Common myeloid progenitor, CD34-positive (primary cell): ENCODE measurements at regions not wholly inside any gene's neighbourhood (a gene's known extent, or its start where the extent isn't known, plus 50 kb on each side); places are given as distances from the start of the nearest gene placed in this dataset.
A peak's percentile ranks its signal among the peaks of the same experiment; 100 is the strongest.

ENCODE experiments used
- CTCF ChIA-PET: fragments of 350-600 bp; sonication (Branson Sonifier 250); formaldehyde crosslinking; loops from one replicate; lab custom pipeline; 2021; ENCODE audit warnings: antibody characterized with exemption; lab: Charles Lee
- POLR2A ChIA-PET: fragments of 350-600 bp; sonication (Branson Sonifier 250); formaldehyde crosslinking; loops from one replicate; lab custom pipeline; 2021; ENCODE audit warnings: antibody characterized with exemption; lab: Charles Lee
- DNase-seq, 3 donors: peaks; one replicate each; pipeline versions ENCODE4 v3.0.0 to v3.0.0-alpha.2; 2013
- H3K27ac ChIP-seq, 2 experiments: 1 replicate in 1 of 2; 2 replicates in 1 of 2; pipeline ENCODE4 v1.7.0; 2013; ENCODE audit warnings: inconsistent platforms in 2 of 2, low read length in 2 of 2, mild to moderate bottlenecking in 2 of 2, low read depth in 1 of 2, moderate library complexity in 1 of 2; ENCODE audit not compliant: severe bottlenecking in 2 of 2, insufficient read depth in 1 of 2, poor library complexity in 1 of 2
- H3K27me3 ChIP-seq, 5 experiments: replicated peaks in 2 of 5; 1 replicate in 3 of 5; 2 replicates in 2 of 5; pipeline versions ENCODE4 v1.6.1 to v1.7.0; 2013; ENCODE audit warnings: low read length in 4 of 5, mild to moderate bottlenecking in 2 of 5, moderate library complexity in 2 of 5, inconsistent platforms in 1 of 5; ENCODE audit not compliant: insufficient read depth in 5 of 5, control insufficient read depth in 4 of 5
- H3K36me3 ChIP-seq, 4 experiments: 1 replicate in 2 of 4; 2 replicates in 2 of 4; pipeline versions ENCODE4 v1.6.1 to v1.7.0; 2013; ENCODE audit warnings: low read length in 3 of 4, control low read depth in 1 of 4, mild to moderate bottlenecking in 1 of 4; ENCODE audit not compliant: control insufficient read depth in 4 of 4, insufficient read depth in 4 of 4
- H3K4me1 ChIP-seq, 4 experiments: 1 replicate in 3 of 4; 2 replicates in 1 of 4; pipeline versions ENCODE4 v1.6.1 to v1.7.1; 2013; ENCODE audit warnings: low read length in 3 of 4, mild to moderate bottlenecking in 3 of 4, control low read depth in 1 of 4, inconsistent platforms in 1 of 4, moderate library complexity in 1 of 4; ENCODE audit not compliant: control insufficient read depth in 4 of 4, insufficient read depth in 4 of 4; ENCODE audit errors: control extremely low read depth in 1 of 4
- H3K4me3 ChIP-seq, 7 experiments: 1 replicate in 4 of 7; 2 replicates in 3 of 7; pipeline versions ENCODE4 v1.5.1 to v1.7.0; 2013; ENCODE audit warnings: mild to moderate bottlenecking in 7 of 7, low read length in 6 of 7, moderate library complexity in 6 of 7, inconsistent platforms in 2 of 7, low read depth in 2 of 7, control low read depth in 1 of 7; ENCODE audit not compliant: insufficient read depth in 4 of 7, control insufficient read depth in 1 of 7; ENCODE audit errors: extremely low read depth in 1 of 7
- H3K9me3 ChIP-seq, 5 experiments: 1 replicate in 4 of 5; 2 replicates in 1 of 5; pipeline versions ENCODE4 v1.6.1 to v1.7.1; 2013; ENCODE audit warnings: low read length in 4 of 5, mild to moderate bottlenecking in 2 of 5, inconsistent platforms in 1 of 5, low read depth in 1 of 5, moderate library complexity in 1 of 5; ENCODE audit not compliant: control insufficient read depth in 4 of 5, insufficient read depth in 2 of 5; ENCODE audit errors: control extremely low read depth in 1 of 5
- WGBS: methylation state at CpG from one replicate; pipeline ENCODE4 v1.1.5; 2013; ENCODE audit not compliant: insufficient coverage; 5-methylcytosine and 5-hydroxymethylcytosine counted together

DNA sequence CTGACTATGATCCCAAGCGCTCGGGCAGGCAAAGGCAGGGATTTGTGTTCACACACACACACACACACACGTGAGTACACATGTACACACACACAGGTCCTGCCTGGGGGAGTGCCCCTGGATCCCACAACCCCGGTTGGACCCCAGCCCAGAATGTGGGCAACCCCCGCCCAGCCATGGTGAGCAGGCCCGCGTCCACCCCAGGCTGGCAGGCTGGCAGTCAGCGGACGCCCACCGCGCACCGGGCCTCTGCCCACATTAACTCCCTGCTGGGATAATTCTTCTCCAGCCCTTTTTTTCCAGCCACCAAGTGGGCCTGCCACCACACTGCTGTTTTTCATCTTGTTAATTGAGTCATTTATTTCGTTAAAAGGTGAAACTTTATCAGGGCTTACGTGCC is 256.2 kb downstream of the BCL11B start:
- Histone ChIP-seq H3K4me1 (no peaks in the 10 kb centered on the region), H3K9me3 (peaks cover 0 to 7% (median 0%) of the 10 kb centered on the region in 5 experiments), H3K36me3 (no peaks in the 10 kb centered on the region), H3K4me3 (no peak overlapping the region), H3K27ac (no peak overlapping the region), H3K27me3 (no peaks in the 10 kb centered on the region)
- ChIA-PET CTCF (no interaction called here), POLR2A (no interaction called here)
- no peak for DNase-seq
- 79% methylated on average over 13 of the region's 14 CpGs for WGBS

- Histone ChIP-seq H3K9me3 (peaks cover 0 to 10% (median 2%) of the 10 kb centered on the region in 5 experiments), H3K27me3 (peaks cover 0 to 5% (median 0%) of the 10 kb centered on the region in 5 experiments), H3K27ac (no peak overlapping the region), H3K4me1 (no peaks in the 10 kb centered on the region), H3K36me3 (no peaks in the 10 kb centered on the region), H3K4me3 (no peak overlapping the region)
- no peak for DNase-seq
- POLR2A ChIA-PET, result no interaction called here
- WGBS, result 0% methylated on average over 1 of the region's 1 CpG
- CTCF ChIA-PET, result no interaction called here
Observed at GRCh38 chr14:99023371-99023770, 248.6 kb downstream of the BCL11B start.

GRCh38 chr14:99024926-99025325 is 247.1 kb downstream of the BCL11B start:
- WGBS, result 90% methylated on average over 3 of the region's 4 CpGs

DNA sequence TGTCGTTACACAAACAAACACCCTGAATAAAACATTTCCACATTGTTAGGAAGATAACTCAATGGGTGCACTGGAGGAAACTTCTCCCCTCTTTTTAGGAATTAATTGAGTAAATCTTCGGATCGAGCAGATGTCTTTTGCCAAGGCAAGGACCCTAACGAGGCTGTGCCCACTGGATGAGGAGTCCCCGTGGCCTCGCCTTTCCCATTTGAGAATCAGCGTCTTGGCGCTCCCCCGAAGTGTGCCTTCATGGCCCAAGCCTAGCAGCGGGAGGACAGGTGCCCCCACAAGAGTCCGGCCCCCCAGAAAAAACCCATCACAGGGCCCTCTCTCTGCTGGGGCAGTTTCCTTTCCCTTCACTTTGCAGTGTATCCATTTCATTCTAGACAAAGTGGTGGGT is 246.6 kb downstream of the BCL11B start:
- Histone ChIP-seq H3K27ac (no peak overlapping the region), H3K27me3 (peaks cover 0 to 9% (median 2%) of the 10 kb centered on the region in 5 experiments), H3K4me1 (no peaks in the 10 kb centered on the region), H3K9me3 (peaks cover 0 to 3% (median 2%) of the 10 kb centered on the region in 5 experiments), H3K4me3 (no peak overlapping the region), H3K36me3 (no peaks in the 10 kb centered on the region)
- 100% methylated on average over 9 of the region's 11 CpGs for WGBS
- ChIA-PET CTCF (no interaction called here), POLR2A (no interaction called here)
- DNase-seq, result no peak

More at GRCh38 chr14:99024926-99025325, 247.1 kb downstream of the BCL11B start:
- Histone ChIP-seq H3K4me3 (no peak overlapping the region), H3K27ac (no peak overlapping the region), H3K9me3 (peaks cover 0 to 3% (median 2%) of the 10 kb centered on the region in 5 experiments), H3K36me3 (no peaks in the 10 kb centered on the region), H3K27me3 (peaks cover 0 to 8% (median 2%) of the 10 kb centered on the region in 5 experiments), H3K4me1 (no peaks in the 10 kb centered on the region)
- ChIA-PET POLR2A (no interaction called here), CTCF (no interaction called here)
- no peak for DNase-seq

GRCh38 chr14:99026471-99026870 is 245.5 kb downstream of the BCL11B start:
- ChIA-PET POLR2A (no interaction called here), CTCF (no interaction called here)
- H3K36me3 ChIP-seq, result no peaks in the 10 kb centered on the region
- peaks cover 0 to 12% (median 2%) of the 10 kb centered on the region in 5 experiments for H3K27me3 ChIP-seq
- peaks cover 0 to 3% (median 2%) of the 10 kb centered on the region in 5 experiments for H3K9me3 ChIP-seq
- WGBS, result 100% methylated on average over 1 of the region's 2 CpGs
- H3K4me1 ChIP-seq, result no peaks in the 10 kb centered on the region
- DNase-seq, result peak in 2 of 3 donors; percentile 1 to 4
- no peak overlapping the region for H3K4me3 ChIP-seq
- H3K27ac ChIP-seq, result no peak overlapping the region

- ChIA-PET CTCF (no interaction called here), POLR2A (no interaction called here)
- Histone ChIP-seq H3K9me3 (peaks cover 0 to 3% (median 0%) of the 10 kb centered on the region in 5 experiments), H3K4me1 (no peaks in the 10 kb centered on the region), H3K4me3 (no peak overlapping the region), H3K27ac (no peak overlapping the region), H3K36me3 (no peaks in the 10 kb centered on the region), H3K27me3 (peaks cover 0 to 12% (median 0%) of the 10 kb centered on the region in 5 experiments)
- DNase-seq, result no peak
- WGBS, result 94% methylated on average over 4 of the region's 6 CpGs
Observed at GRCh38 chr14:99028041-99028440, 244.0 kb downstream of the BCL11B start.

DNA sequence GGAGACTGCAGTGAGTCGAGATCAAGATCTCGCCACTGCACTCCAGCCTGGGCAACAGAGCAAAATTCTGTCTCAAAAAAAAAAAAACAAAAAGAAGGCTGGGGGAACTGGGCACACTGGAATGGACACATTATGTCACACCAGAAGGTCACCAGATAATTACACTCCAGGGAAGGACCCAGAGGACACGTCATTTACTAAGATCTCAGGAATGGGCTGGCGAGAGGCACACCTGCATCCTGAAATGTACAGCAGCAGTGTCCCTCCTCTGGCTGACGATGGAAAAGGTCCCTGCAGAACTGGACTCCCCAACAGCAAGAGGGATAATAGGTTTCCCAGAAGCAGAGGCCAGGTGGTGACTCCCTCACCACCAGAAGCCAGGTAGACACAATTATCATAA is 243.5 kb downstream of the BCL11B start:
- Histone ChIP-seq H3K4me1 (no peaks in the 10 kb centered on the region), H3K4me3 (no peak overlapping the region), H3K36me3 (no peaks in the 10 kb centered on the region), H3K27ac (no peak overlapping the region), H3K9me3 (peaks cover 0 to 3% (median 0%) of the 10 kb centered on the region in 5 experiments), H3K27me3 (peaks cover 0 to 12% (median 0%) of the 10 kb centered on the region in 5 experiments)
- ChIA-PET POLR2A (no interaction called here), CTCF (no interaction called here)
- DNase-seq, result no peak
- WGBS, result 92% methylated on average over 4 of the region's 5 CpGs
